Keratinocyte (primary cell): ENCODE measurements at regions not wholly inside any gene's neighbourhood (a gene's known extent, or its start where the extent isn't known, plus 50 kb on each side); places are given as distances from the start of the nearest gene placed in this dataset.

ENCODE experiments used
- DNase-seq: peaks from one replicate; pipeline ENCODE4 v3.0.0-alpha.2; 2011; ENCODE audit warnings: low read depth, missing footprints, low spot score
- FAIRE-seq: peaks from 2 replicates; lab custom pipeline; 2011; peaks lifted over from hg19 to GRCh38; lab: Jason Lieb, UNC
- H2AFZ ChIP-seq: 2 replicates; pipeline ENCODE4 v1.6.0; 2012; ENCODE audit warnings: low read length, control low read depth, inconsistent platforms; ENCODE audit not compliant: control insufficient read depth
- H3K27ac ChIP-seq: 2 replicates; pipeline ENCODE4 v1.5.1; 2011; ENCODE audit warnings: low read length; ENCODE audit not compliant: control insufficient read depth, insufficient read depth
- H3K27me3 ChIP-seq: 3 replicates; pipeline ENCODE4 v1.6.0; 2011; ENCODE audit warnings: low read length; ENCODE audit not compliant: control insufficient read depth, insufficient read depth; ENCODE audit errors: extremely low read depth
- H3K36me3 ChIP-seq, 2 experiments: 2 replicates in 1 of 2; 3 replicates in 1 of 2; pipeline ENCODE4 v1.5.1; 2011; ENCODE audit warnings: low read length in 2 of 2, mild to moderate bottlenecking in 1 of 2; ENCODE audit not compliant: control insufficient read depth in 2 of 2, insufficient read depth in 2 of 2; ENCODE audit errors: extremely low read depth in 1 of 2
- H3K4me1 ChIP-seq: 3 replicates; pipeline ENCODE4 v1.5.1; 2011; ENCODE audit warnings: low read length; ENCODE audit not compliant: control insufficient read depth, insufficient read depth; ENCODE audit errors: extremely low read depth
- H3K4me2 ChIP-seq: 3 replicates; pipeline ENCODE4 v1.6.0; 2011; ENCODE audit warnings: low read depth, low read length; ENCODE audit not compliant: control insufficient read depth, insufficient read depth; ENCODE audit errors: extremely low read depth
- H3K4me3 ChIP-seq, 3 experiments: fragments of 200-600 bp in 1 of 3; sonication (generic) in 1 of 3; 2 replicates in 2 of 3; 3 replicates in 1 of 3; pipeline ENCODE4 v1.5.1; 2011 to 2016; ENCODE audit warnings: low read length in 3 of 3, mild to moderate bottlenecking in 3 of 3, control low read depth in 2 of 3, inconsistent platforms in 1 of 3, low read depth in 1 of 3, mixed read lengths in 1 of 3, mixed run types in 1 of 3, moderate library complexity in 1 of 3; ENCODE audit not compliant: control insufficient read depth in 2 of 3, insufficient read depth in 2 of 3; ENCODE audit errors: extremely low read depth in 1 of 3
- H3K79me2 ChIP-seq: 2 replicates; pipeline ENCODE4 v1.6.0; 2012; ENCODE audit warnings: low read length; ENCODE audit not compliant: control insufficient read depth, insufficient read depth
- H3K9ac ChIP-seq: 3 replicates; pipeline ENCODE4 v1.6.0; 2011; ENCODE audit warnings: low read length; ENCODE audit not compliant: control insufficient read depth, insufficient read depth; ENCODE audit errors: extremely low read depth
- H3K9me1 ChIP-seq: 3 replicates; pipeline ENCODE4 v1.6.0; 2011; ENCODE audit warnings: low read length; ENCODE audit not compliant: control insufficient read depth, insufficient read depth; ENCODE audit errors: extremely low read depth
- H3K9me3 ChIP-seq: 2 replicates; pipeline ENCODE4 v1.5.1; 2012; ENCODE audit warnings: low read depth, low read length; ENCODE audit not compliant: control insufficient read depth
- H4K20me1 ChIP-seq: 3 replicates; pipeline ENCODE4 v1.6.0; 2011; ENCODE audit warnings: low read length; ENCODE audit not compliant: control insufficient read depth, insufficient read depth; ENCODE audit errors: extremely low read depth
- CTCF ChIP-seq, 3 experiments: IDR thresholded peaks in 1 of 3; conservative IDR thresholded peaks in 1 of 3; optimal IDR thresholded peaks in 1 of 3; 2 replicates in 2 of 3; 3 replicates in 1 of 3; pipeline versions ENCODE3 to v1.5.1; 2011; ENCODE audit warnings: low read length in 3 of 3, mild to moderate bottlenecking in 3 of 3, moderate library complexity in 2 of 3, control low read depth in 1 of 3, inconsistent platforms in 1 of 3; ENCODE audit not compliant: insufficient read depth in 2 of 3; ENCODE audit errors: extremely low read depth in 1 of 3
- EZH2 ChIP-seq: IDR thresholded peaks from one replicate; pipeline ENCODE4 v1.6.1; 2012; ENCODE audit warnings: inconsistent platforms, mild to moderate bottlenecking, low read length, moderate library complexity
- dilution Hi-C: fragments of 300-500 bp; cut with MboI; formaldehyde crosslinking; loops from one replicate; pipeline ENCODE4 v1.7.0; 2020; ENCODE audit warnings: low sequenced_read_pairs; ENCODE audit not compliant: extremely low pct_ligation_motif_present

GRCh38 chrX:80266287-80266686 lies 154.0 kb upstream of the TENT5D start:
- no peaks in the 10 kb centered on the region for H3K79me2 ChIP-seq
- H3K9me1 ChIP-seq: no peaks in the 10 kb centered on the region
- H2AFZ ChIP-seq: no peak overlapping the region
- TF ChIP-seq EZH2: no peak
- no peak for TF ChIP-seq CTCF (optimal IDR thresholded peaks at IDR 0.05 in 1 of 3, IDR thresholded peaks at IDR 0.05 in 1 of 3, conservative IDR thresholded peaks at IDR 0.05 in 1 of 3; ENCODE audit: extremely low read depth in 1 of 3, insufficient read depth in 2 of 3, low read length in 3 of 3)
- no peaks in the 10 kb centered on the region for H3K9me3 ChIP-seq
- no peak for DNase-seq
- H3K4me1 ChIP-seq: no peaks in the 10 kb centered on the region
- dilution Hi-C loops: no loop called here
- H3K4me2 ChIP-seq: no peak overlapping the region
- no peak overlapping the region for H3K27ac ChIP-seq
- H3K9ac ChIP-seq: no peak overlapping the region
- FAIRE-seq: no peak
- no peaks in the 10 kb centered on the region for H3K36me3 ChIP-seq
- no peaks in the 10 kb centered on the region for H4K20me1 ChIP-seq
- no peak overlapping the region for H3K4me3 ChIP-seq
- H3K27me3 ChIP-seq: no peaks in the 10 kb centered on the region

GRCh38 chrX:80266979-80267378 lies 153.3 kb upstream of the TENT5D start:
- Histone ChIP-seq H2AFZ (no peak overlapping the region), H3K9me1 (no peaks in the 10 kb centered on the region), H3K9ac (no peak overlapping the region), H3K27ac (no peak overlapping the region), H3K9me3 (no peaks in the 10 kb centered on the region), H4K20me1 (no peaks in the 10 kb centered on the region), H3K27me3 (no peaks in the 10 kb centered on the region), H3K4me1 (no peaks in the 10 kb centered on the region), H3K4me3 (no peak overlapping the region), H3K79me2 (no peaks in the 10 kb centered on the region), H3K4me2 (no peak overlapping the region), H3K36me3 (no peaks in the 10 kb centered on the region)
- TF ChIP-seq CTCF (optimal IDR thresholded peaks at IDR 0.05 in 1 of 3, IDR thresholded peaks at IDR 0.05 in 1 of 3, conservative IDR thresholded peaks at IDR 0.05 in 1 of 3; ENCODE audit: extremely low read depth in 1 of 3, insufficient read depth in 2 of 3, low read length in 3 of 3) (no peak), EZH2 (no peak)
- dilution Hi-C loops: no loop called here
- DNase-seq (no peak), FAIRE-seq (no peak)
